Putamen (tissue), 1 donor: ENCODE measurements at regions not wholly inside any gene's neighbourhood (a gene's known extent, or its start where the extent isn't known, plus 50 kb on each side); places are given as distances from the start of the nearest gene placed in this dataset.
"Not testable (repeated sequence)": the region's sequence is repeated elsewhere in the genome, so short reads cannot be mapped to it uniquely, and the experiment has no call there.

Source experiments
- DNase-seq: peaks from one replicate; pipeline ENCODE4 v3.0.0-alpha.2; 2016; ENCODE audit warnings: low spot score

DNA sequence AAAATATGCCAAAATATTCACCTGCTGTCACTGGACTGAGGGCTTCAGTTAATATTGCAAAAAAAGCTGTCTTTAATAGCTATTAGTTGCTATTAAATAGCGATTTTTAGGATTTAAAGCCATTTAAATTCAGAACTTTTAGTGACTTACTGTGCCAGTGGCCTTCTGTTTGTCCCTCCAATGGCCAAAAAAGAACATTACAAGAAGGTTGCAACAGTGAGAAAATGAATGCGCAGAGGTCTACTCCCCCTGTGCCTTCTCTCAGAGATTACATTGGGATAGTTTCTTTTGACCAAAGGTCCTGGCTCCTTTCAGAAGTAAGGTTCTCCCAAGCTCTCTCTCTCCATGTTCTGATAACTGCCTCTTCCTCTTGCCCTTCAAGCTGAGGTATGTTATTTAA lies 930.3 kb upstream of the ARRDC3 start:
- DNase-seq = no peak

DNA sequence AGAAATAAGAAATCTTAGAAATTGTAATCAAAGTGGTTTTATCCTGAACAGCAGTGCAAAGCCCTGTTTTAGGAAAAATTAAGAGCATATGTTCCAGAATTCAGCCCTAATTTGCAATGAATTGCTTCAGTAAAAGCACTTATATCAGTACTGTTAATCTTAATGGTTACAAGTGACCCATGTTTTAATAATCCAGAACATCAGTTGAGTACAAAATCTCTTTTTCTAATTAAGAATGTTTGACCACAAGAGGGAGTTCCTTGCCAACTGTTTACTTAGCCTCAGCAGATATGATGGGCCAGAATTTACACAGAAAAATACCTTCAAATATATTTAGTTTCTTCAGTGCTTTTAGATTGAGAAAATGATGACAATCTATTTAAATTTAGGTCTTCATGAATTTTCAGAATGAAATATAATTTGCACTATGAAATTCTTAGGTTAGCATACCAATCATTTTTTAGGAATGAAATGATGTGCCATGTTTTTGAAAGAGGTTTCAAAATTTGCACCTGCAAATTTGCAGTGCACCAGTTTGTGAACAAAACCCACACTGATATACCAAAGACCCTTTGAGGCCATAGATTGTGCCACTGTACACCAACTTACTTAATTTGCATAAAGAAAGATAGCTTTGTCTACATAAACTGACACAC lies 926.3 kb upstream of the ARRDC3 start:
- DNase-seq = no peak

DNA sequence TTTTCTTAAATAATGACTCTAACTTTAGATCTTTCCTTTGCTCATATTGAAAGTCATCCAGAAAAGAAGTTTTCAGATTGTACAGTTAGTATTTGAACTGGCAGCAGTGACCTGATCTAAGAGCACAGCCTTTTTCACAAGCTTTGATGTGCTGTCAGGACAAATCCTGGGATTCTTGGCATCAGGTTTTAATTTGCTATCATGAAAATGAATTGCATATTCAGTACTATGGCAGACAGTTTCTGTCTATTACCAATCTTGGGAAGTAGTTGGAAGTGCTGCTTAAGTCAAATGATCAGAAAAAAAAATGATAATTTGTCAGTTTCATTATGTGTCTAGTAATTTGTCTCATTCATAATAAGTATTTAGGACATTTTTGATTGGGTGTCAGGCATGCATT lies 925.6 kb upstream of the ARRDC3 start:
- DNase-seq = no peak

DNA sequence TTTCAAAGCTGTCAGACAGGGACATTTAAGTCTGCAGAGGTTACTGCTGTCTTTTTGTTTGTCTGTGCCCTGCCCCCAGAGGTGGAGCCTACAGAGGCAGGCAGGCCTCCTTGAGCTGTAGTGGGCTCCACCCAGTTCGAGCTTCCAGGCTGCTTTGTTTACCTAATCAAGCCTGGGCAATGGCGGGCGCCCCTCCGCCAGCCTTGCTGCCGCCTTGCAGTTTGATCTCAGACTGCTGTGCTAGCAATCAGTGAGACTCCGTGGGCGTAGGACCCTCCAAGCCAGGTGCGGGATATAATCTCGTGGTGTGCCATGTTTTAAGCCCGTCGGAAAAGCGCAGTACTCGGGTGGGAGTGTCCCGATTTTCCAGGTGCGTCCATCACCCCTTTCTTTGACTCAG lies 919.2 kb upstream of the ARRDC3 start:
- DNase-seq = not testable (repeated sequence)

DNA sequence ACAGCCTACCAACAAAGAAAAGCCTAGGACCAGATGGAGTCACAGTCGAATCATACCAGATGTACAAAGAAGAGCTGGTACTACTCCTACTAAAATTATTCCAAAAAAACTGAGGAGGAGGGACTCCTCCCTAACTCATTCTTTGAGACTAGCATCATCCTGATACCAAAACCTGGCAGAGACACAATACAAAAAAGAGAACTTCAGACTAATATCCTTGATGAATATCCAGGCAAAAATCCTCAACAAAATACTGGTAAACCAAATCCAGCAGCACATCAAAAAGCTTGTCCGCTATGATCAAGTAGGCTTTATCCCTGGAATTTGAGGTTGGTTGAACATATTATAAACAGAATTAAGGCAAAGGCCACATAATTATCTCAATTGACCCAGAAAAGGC lies 900.4 kb upstream of the ARRDC3 start:
- no peak for DNase-seq

DNA sequence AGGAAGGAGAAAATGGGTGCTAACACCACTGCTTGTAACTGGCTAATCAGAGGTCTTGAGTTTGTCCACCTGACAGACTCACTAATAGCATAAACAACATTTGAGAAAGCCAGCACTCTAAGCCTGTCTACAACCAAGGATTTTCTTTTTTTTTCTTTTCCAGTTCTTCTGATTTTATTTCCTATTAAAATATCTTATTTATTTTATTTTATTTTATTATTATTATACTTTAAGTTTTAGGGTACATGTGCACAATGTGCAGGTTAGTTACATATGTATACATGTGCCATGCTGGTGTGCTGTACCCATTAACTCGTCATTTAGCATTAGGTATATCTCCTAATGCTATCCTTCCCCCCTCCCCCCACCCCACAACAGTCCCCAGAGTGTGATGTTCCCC lies 888.6 kb upstream of the ARRDC3 start:
- not testable (repeated sequence) for DNase-seq

DNA sequence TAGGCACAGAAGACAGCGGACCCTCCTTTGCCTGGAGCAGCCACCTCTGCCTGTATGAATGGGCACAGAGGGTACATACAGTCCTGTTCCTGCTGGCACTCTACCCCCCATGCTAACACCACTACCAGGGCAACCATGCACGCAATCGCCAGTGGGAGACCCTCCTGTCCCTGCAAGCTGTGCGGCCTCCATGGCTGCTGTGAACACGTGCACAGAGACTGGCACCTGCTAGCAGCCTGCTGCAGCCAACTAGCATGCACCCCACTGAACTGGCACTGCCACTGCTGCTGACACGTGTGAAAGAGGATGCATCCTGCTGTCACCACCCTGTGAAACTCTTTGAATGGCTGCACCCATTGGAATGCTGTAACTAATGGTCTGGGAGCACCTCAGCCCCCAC lies 885.2 kb upstream of the ARRDC3 start:
- no peak for DNase-seq

DNA sequence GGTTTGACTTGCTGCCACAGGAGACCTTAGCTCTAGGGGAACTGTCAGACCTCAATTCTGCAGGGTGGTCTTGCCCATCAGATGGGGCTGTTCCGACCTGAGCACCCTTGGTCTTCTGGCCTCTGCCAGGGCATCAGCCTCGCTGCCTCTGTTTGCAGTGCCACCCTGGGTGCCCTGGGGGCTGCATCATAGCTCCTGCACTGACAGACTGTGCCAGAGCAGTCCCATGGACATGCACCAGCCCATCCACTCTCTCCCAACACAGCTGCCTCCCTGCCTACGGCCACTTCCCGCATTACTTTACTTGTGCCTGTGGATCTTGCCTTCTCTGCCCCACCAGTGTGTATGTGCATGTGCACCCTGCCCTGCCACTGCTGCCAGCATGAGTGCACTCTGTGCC lies 884.7 kb upstream of the ARRDC3 start:
- DNase-seq = no peak

DNA sequence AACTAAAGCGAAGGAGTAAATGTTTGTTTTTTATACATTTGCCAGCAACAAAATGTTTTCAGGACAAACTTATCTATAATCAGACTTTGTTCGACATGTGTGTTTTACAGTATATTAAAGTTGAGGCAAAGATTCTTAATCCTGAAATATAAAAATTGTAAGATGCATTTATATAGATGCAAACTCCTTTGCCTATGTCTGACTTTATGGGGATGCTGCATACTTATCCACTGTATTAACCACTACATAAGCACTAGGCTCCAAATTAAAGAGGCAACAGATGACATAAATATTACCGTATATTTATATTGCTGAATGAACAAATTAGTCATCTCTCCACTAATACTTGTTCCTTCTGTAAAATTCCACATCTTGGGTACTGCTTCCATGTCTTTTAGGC lies 882.7 kb upstream of the ARRDC3 start:
- no peak for DNase-seq

DNA sequence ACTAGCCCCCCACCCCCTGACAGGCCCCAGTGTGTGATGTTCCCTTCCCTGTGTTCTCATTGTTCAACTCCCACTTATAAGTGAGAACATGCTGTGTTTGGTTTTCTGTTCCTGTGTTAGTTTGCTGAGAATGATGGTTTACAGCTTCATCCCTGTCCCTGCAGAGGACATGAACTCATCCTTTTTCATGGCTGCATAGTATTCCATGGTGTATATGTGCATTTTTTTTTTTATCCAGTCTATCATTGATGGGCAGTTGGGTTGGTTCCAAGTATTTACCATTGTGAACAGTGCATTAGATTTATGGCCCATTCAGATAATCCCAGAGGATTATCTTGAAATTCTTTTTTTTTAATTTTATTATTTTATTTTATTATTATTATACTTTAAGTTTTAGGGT lies 872.5 kb upstream of the ARRDC3 start:
- not testable (repeated sequence) for DNase-seq

DNA sequence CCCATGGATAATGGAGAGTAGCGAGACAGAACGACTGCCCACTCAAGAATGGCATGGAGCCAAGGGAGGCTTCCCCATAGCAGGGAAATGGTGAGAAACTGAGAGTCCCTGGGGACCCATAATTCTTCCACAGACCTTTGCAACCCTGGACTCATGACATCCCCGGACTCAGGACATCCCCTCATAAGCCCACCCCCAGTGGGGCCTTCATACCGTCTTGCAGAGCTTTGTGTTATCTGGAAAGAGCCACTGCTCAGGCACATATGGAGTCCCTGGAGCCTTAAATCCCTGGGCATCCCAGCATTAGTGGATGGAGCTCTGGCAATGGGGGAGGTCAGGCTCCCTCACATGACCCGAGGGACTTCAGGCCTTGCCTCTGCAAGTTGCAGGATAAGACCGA lies 865.4 kb upstream of the ARRDC3 start:
- DNase-seq = no peak

DNA sequence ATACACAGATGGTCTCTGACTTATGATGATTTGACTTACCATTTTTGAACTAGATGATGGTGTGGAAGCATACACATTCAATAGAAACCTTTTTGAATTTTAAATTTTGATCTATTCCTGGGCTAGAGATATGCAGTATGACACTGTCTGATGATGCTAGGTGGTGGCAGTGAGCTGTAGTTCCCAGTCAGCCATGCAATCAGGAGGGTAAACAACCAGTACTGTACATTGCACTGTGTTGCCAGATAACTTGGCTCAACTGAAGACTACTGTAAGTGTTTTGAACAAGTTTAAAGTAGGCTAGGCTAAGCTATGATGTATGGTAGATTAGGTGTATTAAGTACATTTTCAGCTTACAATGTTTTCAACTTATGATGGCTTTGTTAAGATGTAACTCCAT lies 859.1 kb upstream of the ARRDC3 start:
- DNase-seq = no peak

DNA sequence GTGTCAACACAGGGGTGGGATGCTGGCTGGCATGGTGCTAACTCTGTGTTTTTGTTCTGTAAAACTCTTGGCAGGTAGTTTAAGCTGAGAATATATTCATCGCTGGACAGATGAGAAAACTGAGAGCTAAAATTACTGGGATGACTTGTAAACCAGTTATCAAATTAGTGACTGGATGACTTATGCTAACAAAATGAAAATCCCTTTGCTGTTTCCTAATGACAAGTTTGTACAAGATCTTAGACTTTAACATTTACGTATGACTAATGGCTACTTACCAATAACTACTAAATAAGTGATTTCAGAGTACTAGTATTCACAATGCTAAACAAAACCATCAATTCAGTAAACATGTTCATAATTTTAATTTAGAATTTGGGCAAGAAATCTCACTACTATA lies 854.8 kb upstream of the ARRDC3 start:
- DNase-seq = no peak

DNA sequence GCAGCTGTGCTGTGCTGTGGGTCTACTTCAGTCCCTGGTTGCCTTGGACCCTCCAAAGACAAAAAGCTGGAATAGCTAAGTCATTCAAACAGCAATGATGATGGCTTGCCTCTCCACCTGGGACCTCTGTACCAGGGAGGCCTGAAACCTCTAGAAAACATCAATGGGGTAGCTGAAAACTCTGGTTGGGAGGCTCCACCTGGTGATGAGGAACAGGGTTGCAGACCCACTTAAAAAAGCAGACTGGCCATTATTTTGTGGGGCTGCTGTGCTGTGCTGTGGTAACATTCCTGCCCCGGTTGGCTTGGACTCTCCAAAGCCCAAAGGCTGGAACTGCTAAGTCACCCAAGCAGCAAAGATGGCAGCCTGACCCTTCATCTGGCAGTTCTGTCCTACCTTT lies 839.3 kb upstream of the ARRDC3 start:
- DNase-seq = no peak

DNA sequence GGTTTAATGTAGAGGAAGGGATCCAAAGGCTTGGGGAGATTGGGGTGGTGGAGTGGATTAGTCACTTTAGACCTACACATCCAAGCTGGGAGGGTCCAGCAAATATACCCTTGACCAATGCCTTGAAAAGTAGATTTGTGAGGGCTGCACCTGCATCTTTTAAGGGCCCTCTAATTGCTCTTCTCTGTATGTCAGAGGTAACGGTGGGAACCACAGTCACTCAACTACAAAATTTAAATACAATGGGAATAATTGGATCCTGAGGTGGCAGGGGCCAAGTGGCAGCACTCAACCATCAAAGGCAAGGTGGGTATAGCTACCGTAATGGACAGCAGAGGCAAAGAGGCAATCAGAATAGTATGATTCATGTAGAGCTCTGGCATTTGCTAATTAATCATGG lies 833.7 kb upstream of the ARRDC3 start:
- DNase-seq = not testable (repeated sequence)

DNA sequence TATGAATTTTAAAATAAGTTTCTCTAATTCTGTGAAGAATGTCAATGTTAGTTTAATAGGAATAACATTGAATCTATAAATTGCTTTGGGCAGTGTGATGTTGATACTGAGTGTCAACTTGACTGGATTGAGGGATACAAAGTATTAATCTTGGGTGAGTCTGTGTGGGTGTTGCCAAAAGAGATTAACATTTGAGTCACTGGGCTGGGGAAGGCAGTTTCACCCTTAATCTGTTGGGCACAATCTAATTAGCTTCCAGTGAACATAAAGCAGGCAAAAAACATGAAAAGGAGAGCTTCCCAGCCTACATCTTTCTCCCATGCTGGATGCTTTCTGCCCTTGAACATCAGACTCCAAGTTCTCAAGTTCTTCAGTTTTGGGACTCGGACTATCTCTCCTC lies 832.0 kb upstream of the ARRDC3 start:
- DNase-seq = no peak

DNA sequence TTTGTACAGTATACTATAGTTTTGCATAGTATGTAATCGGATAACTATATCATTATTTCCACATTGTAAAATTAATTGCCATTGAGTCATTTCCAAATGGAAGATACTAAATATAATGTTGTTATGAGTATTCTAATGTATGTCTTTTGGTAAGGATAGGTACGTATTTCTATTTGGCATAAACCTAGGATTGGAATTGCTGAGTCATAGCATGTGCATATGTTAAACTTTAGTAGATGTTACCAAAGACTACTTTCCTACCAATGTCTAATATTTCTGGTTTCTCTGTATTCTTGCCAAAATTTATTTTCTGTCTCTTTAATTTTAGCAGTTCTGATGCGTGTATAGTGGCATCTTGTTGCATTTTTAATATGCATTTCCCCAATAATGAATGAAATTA lies 825.1 kb upstream of the ARRDC3 start:
- no peak for DNase-seq

DNA sequence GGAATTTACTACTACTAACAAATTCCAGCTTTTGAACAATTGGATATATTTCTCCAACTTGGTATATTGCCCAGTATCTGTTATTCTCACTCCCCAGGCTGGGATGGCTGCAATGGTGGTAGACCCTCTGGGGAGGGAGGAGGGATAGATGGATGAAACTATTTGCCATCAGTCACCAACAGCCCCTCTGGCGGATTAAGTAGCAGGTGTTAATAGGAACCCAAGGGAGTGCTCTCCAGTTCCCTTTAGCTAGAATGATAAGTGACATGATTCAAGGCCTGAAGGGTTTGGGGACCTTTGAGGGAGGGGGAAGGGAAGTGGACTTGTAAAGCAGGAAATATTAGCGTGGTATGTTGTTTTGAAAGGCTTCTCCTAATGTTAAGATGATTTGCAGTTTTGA lies 824.0 kb upstream of the ARRDC3 start:
- no peak for DNase-seq

DNA sequence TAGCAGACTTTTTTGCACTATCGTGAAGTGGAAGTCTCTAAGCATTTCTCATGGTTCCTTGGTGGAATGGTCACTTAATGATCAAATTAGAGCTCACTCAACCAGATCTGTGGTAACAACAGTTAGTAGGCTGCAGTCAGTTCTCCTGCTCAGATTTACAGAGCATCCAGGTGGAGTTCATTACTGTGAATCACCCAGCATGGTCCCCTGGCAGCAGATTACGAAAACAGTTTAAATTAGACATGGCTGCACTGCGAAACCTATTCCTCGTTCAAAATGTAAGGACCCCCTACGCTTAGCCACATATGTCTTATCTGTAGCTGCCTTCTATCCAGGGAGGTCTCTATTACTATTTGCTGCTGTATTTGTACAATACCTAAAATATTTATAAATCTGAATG lies 823.6 kb upstream of the ARRDC3 start:
- no peak for DNase-seq

DNA sequence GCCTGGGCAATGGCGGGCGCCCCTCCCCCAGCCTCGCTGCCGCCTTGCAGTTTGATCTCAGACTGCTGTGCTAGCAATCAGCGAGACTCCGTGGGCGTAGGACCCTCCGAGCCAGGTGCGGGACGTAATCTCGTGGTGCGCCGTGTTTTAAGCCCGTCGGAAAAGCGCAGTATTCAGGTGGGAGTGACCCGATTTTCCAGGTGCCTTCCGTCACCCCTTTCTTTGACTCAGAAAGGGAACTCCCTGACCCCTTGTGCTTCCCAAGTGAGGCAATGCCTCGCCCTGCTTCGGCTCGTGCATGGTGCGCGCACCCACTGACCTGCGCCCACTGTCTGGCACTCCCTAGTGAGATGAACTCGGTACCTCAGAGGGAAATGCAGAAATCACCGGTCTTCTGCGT lies 815.9 kb upstream of the ARRDC3 start:
- DNase-seq = not testable (repeated sequence)

DNA sequence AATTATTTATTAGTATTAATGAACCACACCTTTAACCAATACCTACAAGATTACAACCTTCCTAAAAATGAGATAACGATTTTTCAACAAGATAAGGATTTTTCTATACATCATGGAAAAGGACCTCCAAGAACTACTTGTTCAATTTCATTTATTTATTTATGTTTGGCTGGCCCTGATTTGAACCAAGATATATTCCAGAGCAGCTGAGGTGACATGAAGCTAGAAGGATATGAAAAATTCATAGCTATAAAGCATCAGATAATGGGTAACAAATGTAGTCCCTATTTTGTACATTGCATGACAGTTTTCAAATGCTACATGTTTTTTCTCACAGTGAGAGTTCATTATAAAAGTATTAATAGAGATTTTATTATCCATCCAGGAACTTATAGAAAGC lies 798.5 kb upstream of the ARRDC3 start:
- no peak for DNase-seq

DNA sequence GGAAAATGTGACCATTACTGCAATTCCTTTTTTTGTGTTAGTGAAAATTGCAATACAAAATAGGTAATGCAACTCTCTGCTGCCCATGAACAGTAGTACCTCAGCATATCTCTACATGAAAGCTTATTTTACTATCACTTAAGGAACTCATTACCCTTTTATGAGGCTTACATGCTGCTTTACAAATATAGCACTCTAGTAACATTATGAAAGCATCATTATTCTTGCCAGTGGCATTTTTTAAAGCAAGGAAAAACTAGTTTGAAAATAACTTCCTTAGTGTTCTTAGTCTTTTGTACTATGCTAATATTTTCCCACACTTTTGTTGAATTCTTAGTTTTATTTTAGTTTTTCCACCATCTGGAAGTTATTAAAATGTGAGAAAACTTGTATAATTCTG lies 797.3 kb upstream of the ARRDC3 start:
- DNase-seq = no peak

DNA sequence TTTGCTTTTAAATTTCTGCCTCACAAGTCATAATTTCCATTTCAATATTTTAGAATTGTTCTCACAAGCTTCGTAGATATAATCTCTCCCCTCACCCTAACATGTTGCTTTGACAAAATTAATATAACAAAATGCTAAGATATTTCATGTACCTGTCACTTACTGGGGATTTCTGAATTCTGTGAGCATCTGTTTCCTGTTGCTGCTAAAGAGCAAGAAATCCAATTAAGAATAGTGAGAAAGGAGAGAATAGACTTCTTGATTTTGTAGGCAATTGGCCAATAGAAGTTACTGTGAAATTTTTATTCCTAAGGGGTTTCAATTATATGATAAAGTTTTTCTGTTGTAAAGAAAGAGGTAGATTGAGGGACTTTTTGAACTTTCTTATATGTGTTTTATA lies 796.5 kb upstream of the ARRDC3 start:
- DNase-seq = no peak

DNA sequence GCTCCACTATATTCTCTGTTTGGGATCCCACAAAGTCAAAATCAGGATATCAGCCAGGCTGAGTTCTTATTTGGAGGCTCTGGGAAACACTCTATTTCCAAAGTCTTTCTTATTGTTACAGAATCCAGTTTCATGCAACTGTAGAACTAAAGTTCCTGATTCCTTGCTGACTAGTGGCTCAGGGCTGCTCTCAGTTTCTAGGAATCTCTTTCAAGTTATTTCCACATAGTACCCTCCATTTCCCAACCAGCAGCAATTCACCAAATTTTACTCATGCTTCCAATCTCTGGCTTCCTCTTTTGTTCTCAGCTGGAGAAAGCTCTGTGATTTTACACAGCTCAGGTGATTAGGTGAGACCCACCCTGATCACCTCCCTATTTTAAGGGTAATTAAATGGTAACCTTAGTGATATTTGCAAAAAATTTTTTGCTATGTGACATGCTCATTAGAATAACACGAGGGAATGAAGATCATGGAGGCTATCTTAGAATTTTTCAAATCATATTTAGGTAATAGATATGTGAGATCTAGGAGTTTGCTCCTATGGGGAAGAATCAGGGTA lies 794.9 kb upstream of the ARRDC3 start:
- DNase-seq = no peak

DNA sequence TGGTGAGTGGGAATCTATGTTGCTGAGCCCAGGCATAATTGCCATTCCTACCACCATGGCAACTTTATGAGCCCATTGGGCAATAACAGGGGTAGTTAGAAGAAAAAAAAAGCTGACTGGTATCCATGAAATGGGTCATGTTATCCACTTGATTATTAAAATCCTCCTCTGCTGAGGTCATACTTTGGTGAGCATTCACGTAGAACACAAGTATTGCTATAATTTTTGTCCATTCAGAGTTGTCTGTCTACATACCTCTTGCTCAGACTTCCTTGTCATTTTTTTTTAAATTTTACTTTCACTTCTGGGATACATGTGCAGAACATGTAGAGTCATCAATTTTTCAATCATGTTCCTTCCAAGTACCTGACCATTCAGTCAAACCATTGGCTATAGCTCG lies 780.8 kb upstream of the ARRDC3 start:
- DNase-seq = no peak
